NCI-H128 (cell line): ENCODE measurements at regions not wholly inside any gene's neighbourhood (a gene's known extent, or its start where the extent isn't known, plus 50 kb on each side); places are given as distances from the start of the nearest gene placed in this dataset.

Experiments
- DNase-seq: peaks from one replicate; lab custom pipeline; 2025; ENCODE audit not compliant: unreplicated experiment; lab: John Stamatoyannopoulos, UW

DNA sequence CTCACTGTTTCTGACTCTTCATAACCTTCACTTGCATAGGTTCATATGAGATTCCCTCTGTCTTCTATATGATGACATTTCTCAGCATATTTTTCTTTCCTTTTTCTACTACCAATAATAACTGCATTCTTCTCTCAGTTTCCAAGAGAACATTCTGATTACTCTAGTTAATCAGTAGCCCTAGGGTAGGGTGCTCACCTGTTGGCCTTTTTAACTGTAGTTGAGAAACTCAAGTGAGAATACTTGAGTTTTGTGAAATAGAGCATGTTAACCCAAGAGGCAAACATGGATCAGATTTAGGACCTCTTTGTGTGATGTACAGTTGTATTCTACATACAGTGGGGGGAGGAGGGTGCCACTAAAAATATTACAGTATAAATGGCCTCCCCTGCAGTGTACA, 308.0 kb downstream of the CMPK2 start:
- DNase-seq = no peak

DNA sequence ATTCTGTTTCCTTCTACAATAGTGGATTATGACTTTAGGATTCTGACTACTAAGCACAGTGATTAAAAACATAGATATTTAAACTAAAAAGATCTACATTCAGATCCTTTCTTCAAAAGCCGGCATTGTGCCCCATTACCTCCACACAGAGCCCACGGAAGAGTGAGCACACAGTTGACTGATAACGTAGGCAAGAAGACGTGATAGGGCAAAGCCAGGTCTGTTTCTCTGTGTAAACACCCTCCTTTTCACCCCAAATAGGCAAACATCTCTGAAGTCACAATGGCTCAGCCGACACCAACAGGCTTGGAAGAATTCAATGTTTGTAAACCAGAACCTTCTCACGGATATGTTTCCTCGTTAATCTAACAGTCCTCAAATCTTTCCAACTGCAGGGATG, 302.9 kb downstream of the CMPK2 start:
- DNase-seq = no peak

DNA sequence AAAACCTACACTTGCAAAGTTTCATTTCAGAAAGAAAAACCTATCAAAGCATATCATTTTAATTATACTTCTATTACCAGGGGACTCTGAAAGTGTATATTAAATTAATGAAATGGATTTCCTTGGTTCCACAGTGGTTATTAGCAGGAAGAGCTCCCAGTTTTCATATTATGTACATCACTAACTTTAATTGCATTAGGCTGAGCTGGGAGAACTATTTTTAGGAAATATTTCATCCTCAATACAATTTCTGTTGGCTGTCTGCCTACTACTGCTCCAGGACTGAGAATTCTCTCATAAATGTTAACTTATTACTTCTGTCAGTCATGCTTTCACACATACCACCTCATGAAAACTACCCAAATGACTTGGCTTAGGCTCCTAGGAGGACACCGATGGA, 301.4 kb downstream of the CMPK2 start:
- no peak for DNase-seq

- no peak for DNase-seq
Observed at GRCh38 chr2:6574121-6574520, 291.6 kb downstream of the CMPK2 start.

DNA sequence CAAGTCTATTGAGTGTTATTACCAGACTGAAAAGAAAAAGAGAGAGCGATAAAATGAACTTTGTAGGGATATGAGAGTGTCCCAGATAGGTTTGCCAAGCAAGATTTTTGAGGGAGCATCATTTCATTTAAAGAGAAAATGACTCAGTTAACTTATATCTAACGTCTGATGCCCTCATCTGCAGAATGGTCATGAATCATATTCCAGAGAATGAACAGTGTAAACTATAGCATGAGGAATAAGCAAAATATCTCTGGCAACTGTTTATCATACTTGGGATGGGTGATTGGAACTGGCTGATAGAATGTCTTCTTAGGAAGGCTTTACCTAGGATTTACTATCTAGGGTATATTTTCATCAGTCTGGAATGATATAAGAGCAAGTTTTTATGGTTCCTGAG, 289.4 kb downstream of the CMPK2 start:
- DNase-seq = no peak

DNA sequence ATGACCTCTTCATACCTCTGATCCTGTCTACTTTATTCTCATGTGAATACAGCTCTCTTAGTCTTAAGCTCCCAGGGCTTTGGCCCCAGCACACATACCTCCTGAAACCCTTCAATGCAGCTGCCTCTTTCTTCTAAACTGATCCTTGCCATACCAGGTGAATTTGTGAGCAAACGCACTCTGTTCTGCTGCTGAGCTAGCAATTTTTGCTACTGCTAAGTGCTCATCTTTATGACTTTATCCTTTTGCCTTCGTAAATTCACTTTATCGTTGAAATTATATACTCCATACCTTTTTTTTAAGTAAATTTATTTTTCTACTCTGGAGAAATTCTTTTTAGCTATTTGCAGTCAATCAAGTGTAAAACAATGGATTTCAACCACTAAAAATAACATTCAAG, 287.7 kb downstream of the CMPK2 start:
- DNase-seq = no peak

DNA sequence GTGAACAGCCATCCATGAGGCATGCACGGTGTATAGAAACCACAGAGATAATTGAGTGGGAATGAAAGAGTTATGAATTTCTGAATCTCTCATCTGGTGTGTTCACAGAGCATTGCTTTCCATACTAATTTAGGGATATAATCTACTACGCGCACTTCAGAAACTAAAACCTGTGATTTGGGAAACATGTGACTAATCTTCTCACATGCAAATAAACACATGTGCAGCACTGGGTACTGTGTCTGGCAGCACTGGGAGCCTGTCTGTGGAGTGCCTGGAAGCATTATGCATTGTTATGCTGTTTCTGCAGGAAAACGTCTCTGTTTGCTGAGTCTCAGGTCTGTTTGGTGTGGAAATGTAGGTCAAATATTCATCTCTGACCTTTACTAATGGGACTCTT, 287.3 kb downstream of the CMPK2 start:
- no peak for DNase-seq

- no peak for DNase-seq
Observed at GRCh38 chr2:6579281-6579680, 286.4 kb downstream of the CMPK2 start.

GRCh38 chr2:6580982-6581381, 284.7 kb downstream of the CMPK2 start:
- DNase-seq = no peak

- no peak for DNase-seq
Observed at GRCh38 chr2:6589150-6589549, 276.6 kb downstream of the CMPK2 start.

- DNase-seq = no peak
Observed at GRCh38 chr2:6590442-6590841, 275.3 kb downstream of the CMPK2 start.

DNA sequence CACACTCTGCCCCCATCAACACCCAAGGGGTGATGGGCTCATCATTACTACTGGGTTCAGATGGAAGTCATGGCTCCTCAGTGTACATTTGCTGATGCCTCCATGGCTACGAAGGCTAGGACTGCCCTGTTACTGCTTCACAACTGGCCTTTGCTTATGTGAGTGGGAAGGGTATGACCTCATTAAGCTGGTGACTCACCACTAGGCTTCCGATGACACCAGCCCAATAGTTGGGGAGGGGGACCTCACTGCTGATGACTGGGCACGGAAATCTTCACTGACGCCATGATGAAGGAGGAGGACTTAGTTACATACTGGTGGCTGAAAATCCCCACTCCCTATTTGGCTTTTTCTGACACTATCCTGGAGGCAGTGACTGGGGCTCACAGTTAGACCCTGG, 263.2 kb downstream of the CMPK2 start:
- no peak for DNase-seq

DNA sequence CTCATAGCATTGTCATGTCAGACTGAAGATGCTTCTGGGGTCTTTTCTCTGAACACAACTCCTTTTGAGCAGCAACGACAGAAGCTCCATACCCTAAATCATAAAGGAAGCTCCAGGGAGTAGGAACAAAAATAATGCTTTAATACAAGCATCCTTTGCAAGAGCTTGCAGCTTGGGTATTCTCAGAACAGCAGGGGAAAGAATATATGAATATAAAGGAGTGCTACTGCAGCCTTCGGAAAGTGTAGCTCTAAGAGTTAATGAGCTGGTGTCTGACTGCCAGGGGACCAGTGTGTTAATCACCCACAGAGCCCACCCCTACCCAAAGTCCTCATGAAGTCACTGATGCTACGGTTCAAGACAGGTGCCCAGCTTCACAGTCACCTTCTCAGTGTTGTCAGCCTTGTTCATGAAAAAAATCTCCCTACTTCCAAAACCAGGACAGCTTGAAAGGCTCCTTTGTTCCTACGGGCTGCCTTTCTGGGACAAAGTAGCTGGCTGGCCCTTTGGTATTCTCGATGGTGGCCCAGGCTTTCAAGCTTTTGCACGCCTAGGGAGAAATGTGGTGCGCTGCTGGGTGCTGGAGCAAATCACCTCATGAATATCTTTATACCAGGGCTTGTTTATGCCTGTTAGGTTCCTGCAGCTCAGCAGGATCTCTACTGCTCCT, 259.7 kb downstream of the CMPK2 start:
- DNase-seq = no peak

GRCh38 chr2:6617794-6618193, 247.9 kb downstream of the CMPK2 start:
- DNase-seq = no peak

GRCh38 chr2:6618201-6618600, 247.5 kb downstream of the CMPK2 start:
- DNase-seq = no peak

GRCh38 chr2:6623746-6624145, 242.0 kb downstream of the CMPK2 start:
- no peak for DNase-seq

DNA sequence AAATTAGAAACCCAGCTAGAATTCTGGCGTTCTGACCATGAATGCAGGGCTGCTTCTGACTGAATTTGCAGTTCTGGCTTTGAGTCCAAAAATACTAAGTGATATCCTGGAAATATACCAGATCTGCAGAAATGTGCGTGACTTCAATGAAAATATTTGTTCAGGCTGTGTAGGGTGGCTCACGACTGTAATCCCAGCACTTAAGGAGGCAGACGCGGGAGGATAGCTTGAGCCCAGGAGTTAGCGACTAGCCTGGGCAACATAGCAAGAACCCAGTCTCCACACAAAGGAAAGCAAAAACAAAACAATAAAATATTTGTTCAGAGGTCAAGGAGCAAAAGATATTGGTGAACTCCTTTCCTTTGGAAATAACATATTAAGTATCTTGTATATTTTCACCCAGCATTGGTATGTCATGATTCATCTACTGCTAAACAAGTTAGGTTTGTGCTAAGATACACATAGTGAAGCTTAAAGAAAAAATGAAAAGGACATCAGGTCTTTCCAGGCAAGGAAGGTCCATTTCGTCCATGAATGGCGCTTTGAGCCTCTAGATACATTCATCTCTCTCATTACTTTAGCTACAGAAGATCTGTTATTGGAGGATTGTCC, 239.2 kb downstream of the CMPK2 start:
- no peak for DNase-seq

DNA sequence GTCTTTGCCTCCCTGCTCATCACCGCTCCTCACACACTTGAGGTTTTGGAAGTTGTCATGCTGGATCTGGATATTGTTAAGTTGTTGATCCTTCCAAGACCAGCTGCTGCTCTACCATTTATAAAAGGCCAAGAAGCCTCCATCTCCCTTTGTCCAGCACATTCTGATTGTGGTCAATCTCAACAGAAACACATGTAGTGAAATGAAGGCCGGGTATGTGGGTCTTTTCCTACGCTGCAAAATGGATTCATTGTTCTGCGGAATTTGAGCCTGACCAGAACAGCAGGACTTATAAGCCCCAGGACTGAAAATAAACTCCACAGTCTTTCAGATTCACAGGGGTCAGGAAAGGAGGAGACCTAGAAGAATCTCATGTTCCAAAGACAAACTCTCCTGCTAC, 238.4 kb downstream of the CMPK2 start:
- no peak for DNase-seq

- DNase-seq = no peak
Observed at GRCh38 chr2:6630209-6630608, 235.5 kb downstream of the CMPK2 start.

DNA sequence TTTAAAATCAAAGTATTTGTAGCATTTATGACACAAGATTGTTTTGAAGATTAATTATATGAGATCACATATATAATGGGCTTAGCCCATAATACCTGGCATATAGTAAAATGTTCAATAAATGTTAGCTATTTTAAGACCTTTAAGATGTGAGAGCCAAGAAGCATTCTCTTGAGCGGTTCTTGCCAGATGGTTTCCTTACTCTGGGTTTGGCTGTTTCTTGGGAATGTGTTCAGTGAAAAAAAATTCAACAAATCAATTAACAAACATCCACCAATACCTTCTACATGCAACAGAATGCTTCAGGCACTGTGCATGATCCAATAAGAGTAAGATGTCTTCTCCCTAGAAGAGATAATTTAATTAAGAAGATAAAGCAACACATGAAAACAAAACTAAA, 230.4 kb downstream of the CMPK2 start:
- no peak for DNase-seq

DNA sequence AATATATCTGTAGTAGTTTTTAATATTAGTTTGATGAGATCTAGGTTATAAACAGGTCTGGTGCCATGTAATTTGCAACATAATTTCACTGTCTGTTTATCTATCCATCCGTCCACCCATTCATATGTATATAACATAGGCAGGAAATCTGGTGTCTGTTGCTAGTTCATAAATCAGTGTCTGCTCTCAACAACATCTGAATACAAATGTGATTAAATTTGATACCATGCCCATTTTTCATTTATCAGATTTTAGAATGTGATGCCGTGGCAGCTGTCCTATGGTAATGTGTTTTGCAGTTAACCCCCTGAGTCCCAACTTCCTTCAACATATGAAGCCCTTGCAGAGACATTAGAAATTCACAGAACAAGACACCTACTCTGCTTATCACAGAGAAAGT, 228.4 kb downstream of the CMPK2 start:
- no peak for DNase-seq

DNA sequence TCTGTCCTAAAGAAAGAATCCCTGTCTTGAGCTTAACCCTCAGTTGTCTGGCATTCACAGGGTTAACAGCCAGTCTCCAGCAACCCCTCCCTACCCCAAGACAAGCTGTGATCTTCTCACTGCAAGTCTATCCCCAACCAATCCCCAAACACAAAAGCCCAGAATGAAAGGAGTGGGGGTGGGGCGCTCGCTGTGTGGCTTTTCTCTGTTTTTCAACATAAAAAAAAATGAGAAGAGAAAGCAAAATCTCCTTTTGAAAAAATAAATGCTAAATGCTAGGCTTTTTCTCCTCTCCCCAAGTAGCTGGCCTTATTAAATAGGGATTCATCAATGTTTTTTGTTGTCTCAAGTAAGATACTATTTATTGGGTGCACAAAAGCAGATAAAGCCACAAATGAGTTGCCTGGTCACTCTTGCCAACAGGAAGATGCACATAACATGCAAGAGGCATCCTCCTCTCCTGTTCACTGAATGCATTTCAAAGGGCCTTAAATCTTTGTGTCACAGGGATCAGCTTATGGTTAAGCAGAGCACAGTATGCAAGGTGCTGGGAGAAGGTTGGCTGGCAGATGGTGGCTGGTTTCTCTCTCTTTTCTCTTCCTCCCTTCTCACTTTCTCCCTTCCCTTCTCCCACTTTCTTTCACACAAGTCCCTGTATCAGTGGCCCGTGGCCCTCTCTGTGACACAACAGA, 225.6 kb downstream of the CMPK2 start:
- DNase-seq = no peak

GRCh38 chr2:6640621-6641015, 225.1 kb downstream of the CMPK2 start:
- DNase-seq = no peak
